ENCODE measurements at regions not wholly inside any gene's neighbourhood (a gene's known extent, or its start where the extent isn't known, plus 50 kb on each side); places are given as distances from the start of the nearest gene placed in this dataset.

- DNase-seq (ENCODE audit: insufficient read length) (no peak), FAIRE-seq (peak; percentile 21)
- TF ChIP-seq POLR2A (IDR thresholded peaks at IDR 0.05; ENCODE audit: low read depth, low read length): no peak
- TF ChIP-seq POLR2AphosphoS5 (IDR thresholded peaks at IDR 0.05; ENCODE audit: low read depth, low read length): no peak
- no peak for TF ChIP-seq TAF1 (IDR thresholded peaks at IDR 0.05; ENCODE audit: borderline replicate concordance, low read depth, low read length)
These were observed 78.6 kb upstream of the LDB2 start for GRCh38 chr4:16977081-16977480.

GRCh38 chr4:16969696-16970135 is 71.3 kb upstream of the LDB2 start:
- no peak for DNase-seq (ENCODE audit: insufficient read length)
- no peak for FAIRE-seq

GRCh38 chr4:16967722-16968121 is 69.3 kb upstream of the LDB2 start:
- no peak for TF ChIP-seq POLR2A (IDR thresholded peaks at IDR 0.05; ENCODE audit: low read depth, low read length)
- TF ChIP-seq POLR2AphosphoS5 (IDR thresholded peaks at IDR 0.05; ENCODE audit: low read depth, low read length): no peak
- no peak for TF ChIP-seq TAF1 (IDR thresholded peaks at IDR 0.05; ENCODE audit: borderline replicate concordance, low read depth, low read length)
- no peak for FAIRE-seq
- DNase-seq (ENCODE audit: insufficient read length): no peak

More at GRCh38 chr4:16969696-16970135, 71.3 kb upstream of the LDB2 start:
- TF ChIP-seq TAF1 (IDR thresholded peaks at IDR 0.05; ENCODE audit: borderline replicate concordance, low read depth, low read length) (no peak), POLR2AphosphoS5 (IDR thresholded peaks at IDR 0.05; ENCODE audit: low read depth, low read length) (no peak), POLR2A (IDR thresholded peaks at IDR 0.05; ENCODE audit: low read depth, low read length) (no peak)

GRCh38 chr4:16959305-16959704 is 60.9 kb upstream of the LDB2 start:
- TF ChIP-seq POLR2A (IDR thresholded peaks at IDR 0.05; ENCODE audit: low read depth, low read length) (no peak), POLR2AphosphoS5 (IDR thresholded peaks at IDR 0.05; ENCODE audit: low read depth, low read length) (no peak), TAF1 (IDR thresholded peaks at IDR 0.05; ENCODE audit: borderline replicate concordance, low read depth, low read length) (no peak)
- FAIRE-seq (no peak), DNase-seq (ENCODE audit: insufficient read length) (no peak)

- DNase-seq (ENCODE audit: insufficient read length): no peak
- no peak for FAIRE-seq
- TF ChIP-seq POLR2AphosphoS5 (IDR thresholded peaks at IDR 0.05; ENCODE audit: low read depth, low read length) (no peak), POLR2A (IDR thresholded peaks at IDR 0.05; ENCODE audit: low read depth, low read length) (no peak), TAF1 (IDR thresholded peaks at IDR 0.05; ENCODE audit: borderline replicate concordance, low read depth, low read length) (no peak)
These were observed 54.6 kb upstream of the LDB2 start for GRCh38 chr4:16952896-16953630.

- TF ChIP-seq POLR2AphosphoS5 (IDR thresholded peaks at IDR 0.05; ENCODE audit: low read depth, low read length) (no peak), POLR2A (IDR thresholded peaks at IDR 0.05; ENCODE audit: low read depth, low read length) (no peak), TAF1 (IDR thresholded peaks at IDR 0.05; ENCODE audit: borderline replicate concordance, low read depth, low read length) (no peak)
- FAIRE-seq (no peak), DNase-seq (ENCODE audit: insufficient read length) (no peak)
These were observed 54.0 kb upstream of the LDB2 start for GRCh38 chr4:16952462-16952871.

Measured in GM12892 (cell line).